Fibroblast of skin of back (primary cell): ENCODE measurements at regions not wholly inside any gene's neighbourhood (a gene's known extent, or its start where the extent isn't known, plus 50 kb on each side); places are given as distances from the start of the nearest gene placed in this dataset.
"Not testable (repeated sequence)": the region's sequence is repeated elsewhere in the genome, so short reads cannot be mapped to it uniquely, and the experiment has no call there.

Experiments
- DNase-seq: peaks from one replicate; pipeline ENCODE4 v3.0.0-alpha.2; 2013

DNA sequence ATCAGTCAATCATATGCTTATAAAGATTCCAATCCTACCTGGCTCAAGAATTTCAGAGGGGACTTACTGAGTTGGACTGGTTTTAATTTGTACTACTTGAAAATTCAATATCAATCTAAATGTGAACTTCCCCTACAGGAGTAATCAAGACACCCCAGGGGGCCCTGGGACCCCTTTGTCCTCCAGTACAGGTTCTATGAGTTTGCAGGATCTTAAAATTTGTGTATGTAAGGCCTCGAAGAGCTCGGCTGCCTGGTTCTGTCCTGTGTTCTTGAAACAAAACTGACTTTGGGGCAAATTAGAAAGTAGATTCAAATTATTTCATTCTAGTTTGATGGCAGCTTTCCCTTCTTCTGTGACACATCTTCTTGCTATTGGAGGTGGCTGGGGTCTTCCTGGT is 261.3 kb downstream of the KCNRG start:
- DNase-seq: no peak

DNA sequence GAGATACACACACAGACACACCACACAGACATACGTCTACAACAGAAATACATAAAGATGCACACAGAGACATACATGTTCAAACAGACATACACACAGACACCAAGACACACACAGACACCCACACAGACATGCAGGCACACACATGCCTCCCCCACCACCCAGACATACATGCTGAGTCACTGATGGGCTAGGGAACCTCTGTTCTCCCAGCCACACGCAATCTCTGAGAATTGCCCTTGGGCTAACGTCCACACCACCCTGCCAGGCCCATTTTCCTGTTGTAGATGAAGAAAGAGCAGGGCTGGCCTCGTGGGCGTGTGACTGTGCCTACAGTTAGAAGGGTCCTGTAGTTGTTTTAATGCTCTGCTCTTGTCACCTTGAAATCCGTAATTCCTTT is 261.9 kb downstream of the KCNRG start:
- no peak for DNase-seq

DNA sequence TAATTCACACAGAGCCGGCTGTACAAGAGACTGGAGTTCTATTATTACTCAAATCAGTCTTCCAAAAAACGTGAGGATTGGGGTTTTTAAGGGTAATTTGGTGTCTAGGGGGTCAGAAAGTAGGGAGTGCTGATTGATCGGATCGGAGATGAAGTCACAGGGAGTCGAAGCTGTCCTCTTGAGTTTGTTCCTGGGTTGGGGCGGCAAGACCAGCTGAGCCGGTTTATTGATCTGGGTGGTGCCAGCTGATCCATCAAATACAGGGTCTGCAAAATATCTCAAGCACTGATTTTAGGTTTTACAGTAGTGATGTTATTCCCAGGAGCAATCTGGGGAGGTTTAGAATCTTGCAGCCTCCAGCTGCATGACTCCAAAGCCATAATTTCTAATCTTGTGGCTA is 262.7 kb downstream of the KCNRG start:
- no peak for DNase-seq

DNA sequence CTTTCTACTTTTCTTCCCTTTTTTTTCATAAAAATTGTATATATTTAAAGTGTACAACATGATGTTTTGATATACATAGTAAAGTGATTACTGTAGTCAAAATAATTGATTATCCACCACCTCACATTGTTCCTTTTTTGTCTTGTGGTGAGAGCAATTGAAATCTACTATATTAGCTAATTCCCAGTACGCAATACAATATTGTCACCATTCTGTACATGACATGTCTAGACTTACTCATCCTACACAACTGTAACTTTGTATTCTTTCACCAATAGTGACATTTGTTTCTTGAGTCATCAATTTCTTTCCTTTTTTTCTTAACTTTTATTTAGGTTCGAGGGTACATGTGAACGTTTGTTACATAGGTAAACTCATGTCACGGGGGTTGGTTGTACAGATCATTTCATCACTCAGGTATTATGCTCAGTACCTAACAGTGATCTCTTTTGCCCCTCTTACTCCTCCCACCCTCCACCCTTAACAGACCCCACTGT is 265.2 kb downstream of the KCNRG start:
- DNase-seq: no peak

DNA sequence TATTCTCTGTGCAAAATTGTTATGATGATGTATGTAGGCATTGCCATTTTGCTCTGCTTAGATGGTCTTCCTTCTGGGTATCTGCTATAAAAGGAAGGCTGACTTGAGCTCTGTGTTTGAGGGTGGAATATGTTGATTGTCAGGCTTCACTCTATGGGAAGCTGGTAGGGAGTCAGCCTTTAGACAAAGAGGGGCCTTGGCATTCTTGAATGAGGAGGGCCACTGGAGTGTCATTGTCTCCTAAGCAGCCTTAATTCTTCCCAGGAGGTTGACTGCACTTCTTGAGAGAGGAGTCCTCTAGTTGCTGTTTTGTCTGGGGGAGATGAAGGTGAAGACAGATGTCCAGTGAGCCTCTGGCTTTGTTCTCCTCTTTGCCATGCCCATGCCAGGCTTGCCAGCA is 266.8 kb downstream of the KCNRG start:
- DNase-seq: no peak

DNA sequence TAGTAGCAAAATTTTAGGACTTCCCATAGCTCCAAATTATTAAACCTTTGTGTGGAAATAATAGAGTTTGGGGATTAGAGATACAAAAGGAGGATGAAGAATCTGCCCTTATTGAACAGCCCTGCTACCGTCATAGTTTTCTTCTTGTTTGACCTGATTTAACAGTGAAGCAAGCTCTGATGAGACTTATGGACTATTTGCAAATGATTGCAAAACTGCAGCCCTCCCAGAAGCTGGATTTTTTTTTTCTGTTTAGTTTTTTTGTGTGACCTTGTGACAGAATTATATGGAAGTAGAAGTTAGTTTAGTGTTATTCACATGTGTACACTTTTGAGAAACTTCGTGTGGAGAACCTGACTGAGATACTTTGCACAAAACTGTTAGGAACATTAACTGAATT is 267.8 kb downstream of the KCNRG start:
- no peak for DNase-seq

DNA sequence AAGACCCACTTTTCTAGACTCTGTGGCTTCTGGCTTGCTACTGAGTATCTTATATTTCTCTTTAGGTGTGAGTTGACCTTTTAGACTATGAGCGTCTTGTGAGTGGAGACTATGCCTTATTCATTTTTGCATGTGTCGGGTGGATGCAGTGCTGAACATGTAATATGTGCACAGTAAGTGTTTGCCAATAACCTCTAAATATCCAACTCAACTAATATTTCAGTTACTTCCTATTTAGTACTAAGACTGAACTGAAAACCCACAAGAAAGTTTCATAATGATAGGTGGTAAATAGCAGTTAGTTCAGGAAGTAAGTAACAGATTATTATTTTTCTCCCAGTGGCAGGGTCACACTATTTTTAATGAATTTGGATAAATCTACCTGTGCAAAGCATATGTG is 269.3 kb downstream of the KCNRG start:
- DNase-seq: no peak

DNA sequence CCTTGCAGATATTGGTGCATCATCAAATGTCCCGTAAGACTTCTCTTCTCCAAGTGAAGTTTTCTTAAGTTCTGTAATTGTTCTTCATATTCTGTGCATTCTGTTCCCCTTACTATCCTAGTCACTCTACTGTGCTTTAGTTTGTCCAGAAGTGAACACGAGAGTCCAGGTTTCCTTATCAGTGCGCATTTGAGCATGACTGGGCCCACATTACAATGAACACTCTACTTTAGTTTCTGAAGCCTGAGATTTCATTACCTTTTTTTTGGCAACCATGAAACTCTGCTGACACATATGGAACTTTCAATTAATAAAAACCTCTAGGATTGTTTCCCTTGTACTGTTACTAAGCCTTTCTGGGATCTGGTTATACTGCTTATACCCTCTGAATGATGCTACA is 270.0 kb downstream of the KCNRG start:
- DNase-seq: no peak

DNA sequence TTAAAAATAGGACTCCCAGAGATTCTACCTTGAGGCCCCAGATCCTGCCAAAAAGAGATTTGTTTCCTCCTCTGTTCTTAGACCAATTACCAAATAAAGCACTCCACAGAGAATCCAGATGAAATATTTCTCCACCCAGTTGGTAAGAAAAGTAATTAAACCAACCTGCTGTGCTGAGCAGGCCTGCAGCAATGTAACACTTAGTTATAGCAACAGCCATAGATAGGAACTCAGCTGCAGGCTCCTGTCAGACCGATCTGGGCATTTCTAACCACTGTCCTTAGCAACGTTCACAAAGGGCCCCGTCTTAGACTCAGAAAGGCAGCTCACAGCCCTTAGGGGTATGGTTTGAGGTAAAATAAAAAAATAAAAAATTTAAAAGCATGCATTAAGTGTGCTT is 271.1 kb downstream of the KCNRG start:
- no peak for DNase-seq

DNA sequence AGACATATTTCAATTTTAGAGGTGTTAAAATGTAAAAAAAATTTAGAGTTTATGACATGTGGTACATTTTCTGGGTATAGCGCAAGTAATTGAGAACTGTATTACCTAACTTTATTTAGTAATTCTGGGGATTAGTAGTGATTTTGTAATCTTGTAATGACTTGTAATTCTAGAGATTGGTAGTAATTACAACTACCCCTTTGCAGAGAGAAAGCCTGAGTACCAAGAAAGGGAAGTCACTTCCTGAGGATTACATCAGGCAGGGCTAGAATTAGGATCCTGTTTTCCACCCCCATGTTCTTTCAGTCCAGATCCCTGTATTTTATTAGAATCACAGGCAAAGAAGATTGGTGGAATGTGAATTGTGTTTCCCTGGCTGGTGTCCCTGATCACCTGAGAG is 274.9 kb downstream of the KCNRG start:
- no peak for DNase-seq

DNA sequence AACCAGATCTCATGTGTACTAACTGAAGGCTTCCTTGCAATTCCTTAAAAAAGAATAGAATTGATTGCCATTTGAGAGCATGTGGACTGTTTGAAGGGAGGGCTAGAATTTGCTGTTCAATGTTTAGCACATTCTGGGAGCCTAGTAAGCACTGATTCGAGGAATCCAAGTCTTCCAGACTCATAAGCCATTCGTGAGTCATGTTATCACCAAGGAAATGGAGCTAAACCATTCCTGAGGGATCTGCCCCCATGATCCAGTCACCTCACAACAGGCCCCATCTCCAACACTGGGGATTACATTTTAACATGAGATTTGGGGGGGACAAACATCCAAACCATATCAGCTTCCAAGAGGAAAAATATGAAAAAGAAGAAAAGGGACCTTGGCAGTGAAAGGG is 276.4 kb downstream of the KCNRG start:
- no peak for DNase-seq

DNA sequence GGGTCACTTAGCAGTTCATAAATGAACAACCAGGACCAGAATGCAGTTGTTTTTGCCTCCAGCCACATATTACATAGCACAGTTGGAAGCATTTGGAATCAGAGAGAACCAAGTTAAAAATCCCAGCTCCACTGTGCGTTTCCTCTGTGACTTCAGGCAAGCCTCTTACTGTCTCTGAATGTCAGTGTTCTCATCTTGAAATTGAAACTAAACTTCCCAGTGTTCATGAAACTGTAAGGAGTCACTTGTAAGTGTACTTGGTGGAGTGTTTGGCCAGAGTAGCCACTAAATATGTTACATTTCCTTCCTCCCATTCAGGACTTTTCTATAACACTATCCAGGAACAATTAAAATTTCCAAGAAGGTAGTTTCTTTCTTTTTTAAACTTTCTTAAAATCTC is 276.8 kb downstream of the KCNRG start:
- DNase-seq: no peak

DNA sequence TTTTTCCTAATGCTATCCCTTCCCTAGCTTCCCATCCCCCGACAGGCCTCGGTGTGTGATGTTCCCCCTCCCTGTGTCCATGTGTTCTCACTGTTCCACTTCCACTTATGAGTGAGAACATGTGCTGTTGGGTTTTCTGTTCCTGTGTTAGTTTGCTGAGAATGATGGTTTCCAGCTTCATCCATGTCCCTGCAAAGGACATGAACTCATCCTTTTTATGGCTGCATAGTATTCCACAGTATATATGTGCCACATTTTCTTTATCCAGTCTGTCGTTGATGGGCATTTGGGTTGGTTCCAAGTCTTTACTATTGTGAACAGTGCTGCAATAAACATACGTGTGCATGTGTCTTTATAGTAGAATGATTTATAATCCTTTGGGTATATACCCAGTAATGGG is 279.2 kb downstream of the KCNRG start:
- not testable (repeated sequence) for DNase-seq

DNA sequence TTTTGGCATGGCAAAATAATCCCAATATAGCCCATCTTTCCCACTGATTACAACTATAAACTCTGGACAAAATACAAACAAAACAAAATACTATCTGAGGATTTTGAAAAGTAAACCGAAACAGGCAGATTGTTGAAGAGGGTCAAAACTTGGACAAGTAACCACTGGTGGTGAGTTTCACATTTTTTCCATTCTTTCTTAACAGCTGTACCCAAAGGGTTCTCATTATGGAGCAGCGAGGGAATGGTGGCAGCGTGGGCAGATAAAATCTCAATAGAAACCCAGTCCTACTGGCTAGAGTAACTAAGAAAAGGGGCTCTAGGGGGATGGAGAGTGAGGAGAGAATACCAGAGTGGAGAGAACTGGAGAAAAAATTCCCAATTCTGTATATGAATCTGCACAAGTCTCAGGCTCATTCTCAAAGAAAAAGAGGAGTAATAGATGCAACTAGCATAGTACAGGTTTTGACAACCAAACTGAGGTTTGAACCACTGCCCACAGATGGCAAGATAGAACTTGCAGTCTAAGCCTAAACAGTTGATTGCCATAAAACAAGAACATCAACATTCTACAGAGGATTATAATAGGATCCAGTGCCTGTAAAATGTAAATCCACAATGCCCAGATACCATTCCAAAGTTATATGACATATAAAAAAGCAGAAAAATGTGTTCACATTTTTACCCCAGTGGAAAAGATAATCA is 284.5 kb downstream of the KCNRG start:
- no peak for DNase-seq

DNA sequence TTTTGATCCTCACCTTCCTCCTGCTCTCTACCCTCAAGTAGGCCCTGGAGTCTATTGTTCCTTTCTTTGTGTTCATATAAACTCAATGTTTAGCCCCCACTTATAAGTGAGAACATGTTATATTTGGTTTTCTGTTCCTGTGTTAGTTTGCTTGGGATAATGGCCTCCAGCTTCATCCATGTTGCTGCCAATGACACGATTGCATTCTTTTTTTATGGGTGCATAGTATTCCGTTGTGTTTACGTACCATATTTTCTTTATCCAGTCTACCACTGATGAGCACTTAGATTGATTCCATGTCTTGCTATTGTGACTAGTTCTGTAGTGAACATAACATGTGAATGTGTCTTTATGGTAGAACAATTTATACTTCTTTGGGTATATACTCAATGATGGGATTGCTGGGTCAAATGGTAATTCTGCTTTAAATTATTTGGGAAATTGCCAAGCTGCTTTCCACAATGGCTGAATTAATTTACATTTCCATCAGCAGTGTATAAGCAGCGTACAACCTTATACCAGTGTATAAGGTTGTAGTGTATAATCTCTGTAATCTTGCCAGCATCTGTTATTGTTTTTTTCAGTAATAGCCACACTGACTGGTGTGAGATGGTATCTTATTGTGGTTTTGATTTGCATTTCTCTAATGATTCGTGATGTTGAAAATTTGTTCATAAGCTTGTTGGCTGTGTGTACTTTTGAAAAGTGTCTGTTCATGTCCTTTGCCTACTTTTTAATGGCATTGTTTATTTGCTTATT is 288.9 kb downstream of the KCNRG start:
- no peak for DNase-seq

DNA sequence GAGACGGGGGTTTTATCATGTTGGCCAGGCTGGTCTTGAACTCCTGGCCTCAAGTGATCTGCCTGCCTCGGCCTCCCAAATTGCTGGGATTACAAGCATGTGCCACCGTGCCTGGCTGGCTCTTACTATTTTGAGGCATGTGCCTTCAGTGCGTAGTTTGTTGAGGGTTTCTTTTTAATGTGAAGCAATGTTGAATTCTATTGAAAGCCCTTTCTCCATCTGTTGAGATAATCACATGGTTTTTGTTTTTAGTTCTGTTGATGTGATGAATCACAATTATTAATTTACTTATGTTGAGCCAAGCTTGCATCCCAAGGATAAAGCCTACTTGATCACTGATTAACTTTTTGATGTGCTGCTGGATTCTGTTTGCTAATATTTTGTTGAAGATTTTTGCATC is 290.9 kb downstream of the KCNRG start:
- DNase-seq: no peak

DNA sequence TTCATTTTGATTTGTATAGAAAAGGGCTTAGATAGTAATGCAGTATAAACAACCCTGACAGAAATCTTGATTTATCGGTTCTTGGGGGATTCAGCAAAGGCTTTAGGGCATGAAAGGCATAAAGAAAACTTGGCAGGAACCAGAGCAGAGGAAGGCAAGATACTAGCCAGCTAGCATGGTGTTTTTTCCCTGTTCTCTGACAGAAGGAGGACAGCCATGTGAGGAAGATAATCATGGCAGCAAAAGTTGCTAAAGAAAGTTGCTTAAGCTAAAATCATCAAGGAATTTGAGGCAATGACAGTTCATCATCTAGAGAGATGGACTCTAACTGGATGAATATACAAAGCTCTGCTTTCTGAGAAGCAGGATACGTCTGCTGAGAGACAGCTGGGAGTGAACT is 294.1 kb downstream of the KCNRG start:
- DNase-seq: no peak

DNA sequence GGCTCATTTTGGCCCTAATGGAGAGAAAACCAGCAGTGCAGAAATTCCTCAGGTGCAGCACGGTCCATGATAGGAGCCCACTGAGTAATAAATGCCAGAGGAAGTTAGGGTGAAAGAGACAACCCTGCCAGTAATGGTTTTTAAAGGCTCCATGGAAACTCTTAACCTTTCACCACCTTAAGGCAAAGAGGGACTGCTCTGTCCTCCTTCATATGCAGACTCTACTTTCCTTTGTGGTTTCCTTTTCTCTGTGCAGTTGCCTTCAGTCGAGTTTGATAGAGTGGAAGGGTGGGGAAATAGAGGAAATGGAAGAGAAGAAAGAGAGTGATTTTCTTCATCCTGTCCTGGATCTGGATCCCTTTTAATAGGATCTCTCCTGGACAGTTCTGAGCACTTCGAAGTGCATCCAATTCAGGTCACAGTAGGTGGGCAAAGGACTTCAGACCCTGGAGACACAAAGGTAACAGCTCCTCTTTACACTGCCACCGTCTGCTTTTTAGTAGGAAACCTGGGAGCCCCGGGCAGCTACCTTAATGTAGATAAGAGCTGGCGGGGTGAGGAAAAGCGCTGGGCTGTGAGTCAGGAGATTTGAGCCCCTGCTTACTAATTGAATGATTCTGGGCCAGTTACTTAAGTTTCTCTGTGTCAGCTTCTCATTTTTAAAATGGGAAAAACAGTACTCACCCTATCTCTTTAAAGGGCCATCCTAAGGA is 294.8 kb downstream of the KCNRG start:
- DNase-seq: no peak

DNA sequence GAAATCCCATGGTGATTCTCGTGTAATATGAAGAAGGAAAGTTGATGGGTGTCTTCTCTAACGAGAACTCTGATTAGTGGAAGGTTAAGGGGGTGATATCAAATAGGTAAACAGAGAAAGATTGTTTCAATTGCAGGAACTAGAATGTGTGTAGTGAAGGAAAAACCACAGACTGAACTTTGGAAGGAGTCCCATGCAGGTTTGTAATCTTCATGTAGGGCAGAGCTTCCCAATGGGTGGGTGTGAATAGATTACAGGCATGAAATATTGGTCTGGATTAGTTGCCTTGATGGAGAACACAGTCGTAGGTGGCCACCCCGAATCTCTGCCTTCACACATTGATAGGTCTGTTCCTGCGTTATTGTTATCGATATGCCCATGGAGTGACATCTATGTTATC is 295.5 kb downstream of the KCNRG start:
- DNase-seq: no peak

DNA sequence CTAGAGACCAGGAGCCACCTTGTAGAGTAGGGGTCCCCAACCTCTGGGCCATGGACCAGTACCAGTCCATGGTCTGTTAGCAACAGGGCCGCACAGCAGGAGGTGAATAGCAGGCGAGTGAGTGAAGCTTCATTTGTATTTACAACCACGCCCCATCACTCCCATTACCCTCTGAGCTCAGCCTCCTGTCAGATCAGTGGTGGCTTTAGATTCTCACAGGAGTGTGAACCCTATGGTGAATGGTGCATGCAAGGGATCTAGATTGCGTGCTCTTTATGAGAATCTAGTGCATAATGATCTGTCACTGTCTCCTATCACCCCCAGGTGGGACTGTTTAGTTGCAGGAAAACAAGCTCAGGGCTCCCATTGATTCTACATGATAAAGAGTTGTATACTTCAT is 303.6 kb downstream of the KCNRG start:
- DNase-seq: no peak

DNA sequence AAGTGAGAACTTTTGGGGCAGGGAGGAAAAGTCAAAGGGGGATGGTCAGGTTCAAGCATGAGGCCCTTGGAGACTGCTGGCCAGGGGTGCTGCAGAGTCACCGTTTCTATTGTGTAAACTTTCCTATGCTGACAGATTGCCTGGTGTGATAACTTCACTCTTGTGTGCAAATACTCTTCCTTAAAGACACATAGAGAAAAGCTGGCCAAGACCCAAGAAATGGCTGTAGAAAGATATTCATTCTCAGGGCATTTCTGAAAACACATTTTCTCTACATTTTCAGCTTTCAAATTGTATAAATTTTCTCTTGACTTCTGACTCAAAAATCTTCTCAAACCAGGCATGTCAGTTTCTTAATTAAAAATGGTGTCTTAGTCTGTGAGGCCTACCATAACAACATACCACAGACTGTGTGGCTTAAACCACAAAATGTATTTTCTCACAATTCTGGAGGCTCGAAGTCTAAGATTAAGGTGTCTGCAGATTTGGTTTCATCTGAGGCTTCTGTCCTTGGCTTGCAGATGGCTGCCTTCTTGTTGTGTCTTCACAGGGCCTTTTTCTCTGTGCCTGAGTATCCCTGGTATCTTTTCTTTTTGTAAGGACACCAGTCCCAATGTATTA is 304.5 kb downstream of the KCNRG start:
- peak; percentile 68 for DNase-seq

DNA sequence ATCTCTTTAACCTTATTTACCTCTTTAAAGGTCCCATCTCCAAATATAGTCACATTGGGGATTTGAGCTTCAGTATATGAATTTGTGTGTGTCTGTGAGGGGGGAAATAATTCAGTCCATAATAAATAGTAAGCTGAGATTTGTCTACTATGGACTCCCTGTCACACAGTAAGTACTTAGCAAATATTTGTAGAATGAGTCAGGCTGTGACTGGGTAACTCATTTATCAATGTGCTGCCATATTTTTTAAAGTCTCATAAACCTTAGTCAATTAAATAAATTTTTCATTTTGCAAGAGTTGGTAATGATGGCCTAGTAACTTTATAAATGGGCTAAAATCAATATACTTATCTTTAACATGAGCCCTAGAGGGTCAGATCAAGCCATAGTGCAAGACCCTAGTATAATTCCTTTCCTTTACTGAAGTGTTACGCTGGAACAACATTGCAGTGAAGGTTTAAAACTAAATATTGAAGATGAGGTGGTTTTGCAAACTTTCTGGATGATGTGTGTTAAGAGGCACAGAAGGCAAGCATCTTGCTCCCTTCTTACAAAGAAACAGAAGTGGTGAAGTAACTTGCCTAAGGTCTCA is 305.1 kb downstream of the KCNRG start:
- peak; percentile 80 for DNase-seq

DNA sequence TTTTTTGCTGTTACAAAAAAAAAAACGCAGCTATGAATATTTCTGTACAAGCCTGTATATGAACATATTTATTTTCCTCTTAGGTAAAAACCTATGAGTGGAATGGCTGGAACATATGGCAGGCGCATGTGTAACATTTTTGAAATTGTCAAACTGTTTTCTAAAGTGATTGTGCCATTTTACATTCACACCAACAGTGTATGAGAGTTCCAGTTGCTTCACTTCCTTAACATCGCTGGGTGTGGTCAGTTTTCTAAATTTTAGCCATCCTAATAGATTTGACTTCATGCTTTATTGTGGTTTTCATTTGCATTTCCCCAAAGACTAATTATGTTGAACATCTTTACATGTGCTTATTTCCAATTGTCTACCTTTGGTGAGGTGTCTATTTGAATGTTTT is 306.8 kb downstream of the KCNRG start:
- DNase-seq: no peak
